HG02588 (cell line): ENCODE measurements at regions not wholly inside any gene's neighbourhood (a gene's known extent, or its start where the extent isn't known, plus 50 kb on each side); places are given as distances from the start of the nearest gene placed in this dataset.

Experiments used
- ATAC-seq: cut with Tn5 transposase; IDR thresholded peaks from one replicate; pipeline ENCODE4 v1.9.1; 2021; ENCODE audit warnings: mild to moderate bottlenecking, moderate library complexity; ENCODE audit not compliant: unreplicated experiment

- ATAC-seq, result no peak
These were observed 314.9 kb downstream of the TLE3 start for GRCh38 chr15:69782809-69783208.

GRCh38 chr15:69783211-69783610 lies 314.5 kb downstream of the TLE3 start:
- ATAC-seq, result no peak

GRCh38 chr15:69784798-69785566 lies 312.7 kb downstream of the TLE3 start:
- ATAC-seq, result no peak

GRCh38 chr15:69786136-69786701 lies 311.5 kb downstream of the TLE3 start:
- no peak for ATAC-seq

- ATAC-seq, result no peak
These were observed 309.9 kb downstream of the TLE3 start for GRCh38 chr15:69787791-69788190.

GRCh38 chr15:69789648-69790393 lies 307.9 kb downstream of the TLE3 start:
- no peak for ATAC-seq

- ATAC-seq, result no peak
These were observed 307.1 kb downstream of the TLE3 start for GRCh38 chr15:69790632-69791031.

- ATAC-seq, result no peak
These were observed 304.9 kb downstream of the TLE3 start for GRCh38 chr15:69792823-69793222.

GRCh38 chr15:69793431-69793780 lies 304.3 kb downstream of the TLE3 start:
- ATAC-seq, result no peak

GRCh38 chr15:69793781-69794451 lies 303.8 kb downstream of the TLE3 start:
- ATAC-seq, result no peak

- no peak for ATAC-seq
These were observed 302.9 kb downstream of the TLE3 start for GRCh38 chr15:69794645-69795469.

- no peak for ATAC-seq
These were observed 302.1 kb downstream of the TLE3 start for GRCh38 chr15:69795601-69796000.

GRCh38 chr15:69797051-69797595 lies 300.6 kb downstream of the TLE3 start:
- ATAC-seq, result no peak

GRCh38 chr15:69797615-69798014 lies 300.1 kb downstream of the TLE3 start:
- ATAC-seq, result no peak

- ATAC-seq, result no peak
These were observed 299.1 kb downstream of the TLE3 start for GRCh38 chr15:69798481-69799250.

- no peak for ATAC-seq
These were observed 296.6 kb downstream of the TLE3 start for GRCh38 chr15:69801144-69801543.

GRCh38 chr15:69802432-69802831 lies 295.3 kb downstream of the TLE3 start:
- no peak for ATAC-seq

GRCh38 chr15:69804786-69805185 lies 292.9 kb downstream of the TLE3 start:
- no peak for ATAC-seq

GRCh38 chr15:69805248-69805953 lies 292.3 kb downstream of the TLE3 start:
- no peak for ATAC-seq
